GM12891 (cell line): ENCODE measurements at regions not wholly inside any gene's neighbourhood (a gene's known extent, or its start where the extent isn't known, plus 50 kb on each side); places are given as distances from the start of the nearest gene placed in this dataset.
"Not testable (repeated sequence)": the region's sequence is repeated elsewhere in the genome, so short reads cannot be mapped to it uniquely, and the experiment has no call there.

ENCODE experiments used
- DNase-seq: peaks from one replicate; pipeline ENCODE4 v3.0.0; 2011; ENCODE audit warnings: low spot score; ENCODE audit not compliant: insufficient read length
- FAIRE-seq: peaks from 2 replicates; lab custom pipeline; 2011; peaks lifted over from hg19 to GRCh38; lab: Jason Lieb, UNC
- PAX5 ChIP-seq: IDR thresholded peaks from 2 replicates; pipeline ENCODE4 v1.6.1; 2011; ENCODE audit warnings: low read length, moderate library complexity, mild to moderate bottlenecking; ENCODE audit not compliant: insufficient read depth, severe bottlenecking
- POLR2A ChIP-seq: IDR thresholded peaks from 2 replicates; pipeline ENCODE4 v1.6.1; 2011; ENCODE audit warnings: low read depth, low read length, control low read depth
- POLR2AphosphoS5 ChIP-seq: IDR thresholded peaks from 2 replicates; pipeline ENCODE4 v1.6.1; 2011; ENCODE audit warnings: low read depth, low read length, control low read depth
- POU2F2 ChIP-seq: IDR thresholded peaks from 2 replicates; pipeline ENCODE4 v1.6.1; 2011; ENCODE audit warnings: low read depth, mild to moderate bottlenecking, control low read depth, low read length, moderate library complexity
- SPI1 ChIP-seq: IDR thresholded peaks from 2 replicates; pipeline ENCODE4 v1.6.1; 2011; ENCODE audit warnings: low read depth, low read length, control low read depth
- TAF1 ChIP-seq: IDR thresholded peaks from 2 replicates; pipeline ENCODE4 v1.6.1; 2011; ENCODE audit warnings: low read depth, low read length, control low read depth

- no peak for FAIRE-seq
- no peak for DNase-seq
- TF ChIP-seq SPI1 (no peak), PAX5 (no peak), POLR2AphosphoS5 (no peak), POLR2A (no peak), POU2F2 (no peak), TAF1 (no peak)
Observed at GRCh38 chr2:179335732-179336131, 71.1 kb upstream of the SESTD1 start.

DNA sequence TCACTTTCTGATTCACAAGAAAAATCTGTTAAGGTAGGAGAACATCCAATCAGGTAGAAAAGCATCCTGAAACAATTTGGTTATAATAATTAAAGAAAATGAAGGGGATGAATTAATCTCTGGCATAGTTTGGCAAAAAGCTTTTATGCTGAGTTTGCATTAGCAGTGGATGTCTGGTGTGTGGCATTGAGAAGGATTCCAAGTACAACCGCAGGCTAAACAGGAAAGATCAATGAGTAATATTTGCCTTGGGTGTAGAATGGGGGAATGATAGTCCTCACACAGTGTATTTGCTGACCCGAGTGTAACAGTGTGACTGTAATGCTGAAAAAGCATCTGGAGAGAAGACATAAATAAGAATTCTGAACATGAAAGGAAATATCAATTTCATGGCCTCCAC is 68.3 kb upstream of the SESTD1 start:
- DNase-seq (no peak), FAIRE-seq (no peak)
- TF ChIP-seq POLR2AphosphoS5 (no peak), PAX5 (no peak), POU2F2 (no peak)

GRCh38 chr2:179331061-179331460 is 66.4 kb upstream of the SESTD1 start:
- FAIRE-seq: no peak
- no peak for DNase-seq
- TF ChIP-seq POLR2AphosphoS5: no peak
- no peak for TF ChIP-seq POLR2A
- no peak for TF ChIP-seq PAX5
- TF ChIP-seq POU2F2: no peak
- TF ChIP-seq TAF1: no peak
- no peak for TF ChIP-seq SPI1

DNA sequence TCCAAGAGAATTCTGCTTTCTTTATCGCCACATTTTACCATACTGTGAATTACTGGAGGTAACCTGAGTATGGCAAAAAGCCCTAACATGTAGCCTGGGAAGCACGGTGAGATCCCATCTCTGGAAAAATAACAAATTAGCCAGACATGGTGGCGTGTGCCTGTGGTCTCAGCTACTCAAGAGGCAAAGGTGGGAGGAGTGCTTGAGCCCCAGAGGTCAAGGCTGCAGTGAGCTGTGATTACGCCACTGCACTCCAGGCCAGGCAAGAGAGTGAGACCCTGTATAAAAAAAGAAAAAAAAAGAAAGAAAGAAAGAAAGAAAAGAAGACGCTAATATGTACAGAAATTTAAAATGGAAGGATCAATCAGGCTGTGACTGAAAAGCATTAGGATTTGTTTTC is 57.7 kb upstream of the SESTD1 start:
- DNase-seq (no peak), FAIRE-seq (no peak)
- TF ChIP-seq SPI1 (no peak), TAF1 (no peak), PAX5 (no peak), POU2F2 (no peak), POLR2A (no peak), POLR2AphosphoS5 (no peak)

DNA sequence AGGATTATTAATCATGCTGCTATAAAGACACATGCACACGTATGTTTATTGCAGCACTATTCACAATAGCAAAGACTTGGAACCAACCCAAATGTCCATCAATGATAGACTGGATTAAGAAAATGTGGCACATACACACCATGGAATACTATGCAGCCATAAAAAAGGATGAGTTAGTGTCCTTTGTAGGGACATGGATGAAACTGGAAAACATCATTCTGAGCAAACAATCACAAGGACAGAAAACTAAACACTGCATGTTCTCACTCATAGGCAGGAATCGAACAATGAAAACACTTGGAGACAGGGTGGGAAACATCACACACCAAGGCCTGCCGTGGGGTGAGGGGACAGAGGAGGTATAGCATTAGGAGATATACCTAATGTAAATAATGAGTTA is 56.4 kb upstream of the SESTD1 start:
- not testable (repeated sequence) for FAIRE-seq, DNase-seq

DNA sequence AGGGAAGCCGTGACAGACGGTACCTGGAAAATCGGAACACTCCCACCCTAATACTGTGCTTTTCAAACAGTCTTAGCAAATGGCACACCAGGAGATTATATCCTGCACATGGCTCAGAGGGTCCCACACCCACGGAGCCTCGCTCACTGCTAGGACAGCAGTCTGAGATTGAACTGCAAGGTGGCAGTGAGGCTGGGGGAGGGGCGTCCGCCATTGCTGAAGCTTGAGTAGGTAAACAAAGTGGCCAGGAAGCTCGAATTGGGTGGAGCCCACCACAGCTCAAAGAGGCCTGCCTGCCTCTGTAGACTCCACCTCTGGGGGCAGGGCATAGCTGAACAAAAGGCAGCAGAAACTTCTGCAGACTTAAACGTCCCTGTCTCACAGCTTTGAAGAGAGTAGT is 50.1 kb upstream of the SESTD1 start:
- FAIRE-seq, DNase-seq: not testable (repeated sequence)
